Progenitor cell of endocrine pancreas (in vitro differentiated cells): ENCODE measurements at regions not wholly inside any gene's neighbourhood (a gene's known extent, or its start where the extent isn't known, plus 50 kb on each side); places are given as distances from the start of the nearest gene placed in this dataset.

Source experiments
- DNase-seq: peaks from one replicate; pipeline ENCODE4 v3.0.0; 2021; ENCODE audit warnings: low spot score; ENCODE audit not compliant: unreplicated experiment
- H3K27ac Mint-ChIP-seq: 2 replicates; pipeline ENCODE4 v1.8.0; 2021; ENCODE audit warnings: mild to moderate bottlenecking, moderate library complexity, mixed read lengths
- H3K27me3 Mint-ChIP-seq: 2 replicates; pipeline ENCODE4 v1.8.0; 2021; ENCODE audit warnings: mixed read lengths
- H3K36me3 Mint-ChIP-seq: 2 replicates; pipeline ENCODE4 v1.8.0; 2022; ENCODE audit warnings: mixed read lengths; ENCODE audit not compliant: insufficient read depth
- H3K4me1 Mint-ChIP-seq: 2 replicates; pipeline ENCODE4 v1.8.0; 2021; ENCODE audit warnings: low read depth, mixed read lengths
- H3K4me3 Mint-ChIP-seq: 2 replicates; pipeline ENCODE4 v1.8.0; 2021; ENCODE audit warnings: low read depth, mild to moderate bottlenecking, moderate library complexity, mixed read lengths
- H3K9me3 Mint-ChIP-seq: 2 replicates; pipeline ENCODE4 v1.8.0; 2021; ENCODE audit warnings: low read depth, mixed read lengths
- TF ChIP-seq, protein P1 (sequence below): fragments of 200-600 bp; sonication (generic); IDR thresholded peaks from one replicate; pipeline ENCODE4 v1.5.0; 2021; ENCODE audit warnings: antibody characterized with exemption, mild to moderate bottlenecking; ENCODE audit not compliant: unreplicated experiment

DNA sequence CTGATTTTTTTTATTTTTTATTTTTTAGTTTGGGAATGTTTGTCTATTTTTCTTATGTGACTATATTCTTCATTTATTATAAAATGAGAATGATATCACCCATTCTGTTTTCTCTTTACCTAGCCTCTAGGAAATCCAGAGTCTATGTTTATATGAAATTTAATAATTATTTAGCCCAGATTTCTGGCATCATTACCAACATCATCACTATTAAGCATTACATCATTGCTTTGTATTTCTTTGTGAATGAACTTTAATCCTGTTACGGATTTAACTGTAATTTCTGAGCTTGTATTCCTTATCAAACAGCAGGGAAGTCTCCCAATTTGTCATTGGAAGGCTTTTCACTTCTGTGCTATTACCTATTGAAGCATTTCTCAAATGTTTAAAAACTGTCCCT lies 72.7 kb upstream of the NOX3 start:
- TF ChIP-seq, protein P1, sequence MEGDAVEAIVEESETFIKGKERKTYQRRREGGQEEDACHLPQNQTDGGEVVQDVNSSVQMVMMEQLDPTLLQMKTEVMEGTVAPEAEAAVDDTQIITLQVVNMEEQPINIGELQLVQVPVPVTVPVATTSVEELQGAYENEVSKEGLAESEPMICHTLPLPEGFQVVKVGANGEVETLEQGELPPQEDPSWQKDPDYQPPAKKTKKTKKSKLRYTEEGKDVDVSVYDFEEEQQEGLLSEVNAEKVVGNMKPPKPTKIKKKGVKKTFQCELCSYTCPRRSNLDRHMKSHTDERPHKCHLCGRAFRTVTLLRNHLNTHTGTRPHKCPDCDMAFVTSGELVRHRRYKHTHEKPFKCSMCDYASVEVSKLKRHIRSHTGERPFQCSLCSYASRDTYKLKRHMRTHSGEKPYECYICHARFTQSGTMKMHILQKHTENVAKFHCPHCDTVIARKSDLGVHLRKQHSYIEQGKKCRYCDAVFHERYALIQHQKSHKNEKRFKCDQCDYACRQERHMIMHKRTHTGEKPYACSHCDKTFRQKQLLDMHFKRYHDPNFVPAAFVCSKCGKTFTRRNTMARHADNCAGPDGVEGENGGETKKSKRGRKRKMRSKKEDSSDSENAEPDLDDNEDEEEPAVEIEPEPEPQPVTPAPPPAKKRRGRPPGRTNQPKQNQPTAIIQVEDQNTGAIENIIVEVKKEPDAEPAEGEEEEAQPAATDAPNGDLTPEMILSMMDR = no peak
- H3K4me1 Mint-ChIP-seq = no peaks in the 10 kb centered on the region
- no peak for DNase-seq
- H3K9me3 Mint-ChIP-seq = peaks cover 4% of the 10 kb centered on the region
- H3K27me3 Mint-ChIP-seq = no peaks in the 10 kb centered on the region
- no peak overlapping the region for H3K27ac Mint-ChIP-seq
- no peaks in the 10 kb centered on the region for H3K36me3 Mint-ChIP-seq
- H3K4me3 Mint-ChIP-seq = no peak overlapping the region

DNA sequence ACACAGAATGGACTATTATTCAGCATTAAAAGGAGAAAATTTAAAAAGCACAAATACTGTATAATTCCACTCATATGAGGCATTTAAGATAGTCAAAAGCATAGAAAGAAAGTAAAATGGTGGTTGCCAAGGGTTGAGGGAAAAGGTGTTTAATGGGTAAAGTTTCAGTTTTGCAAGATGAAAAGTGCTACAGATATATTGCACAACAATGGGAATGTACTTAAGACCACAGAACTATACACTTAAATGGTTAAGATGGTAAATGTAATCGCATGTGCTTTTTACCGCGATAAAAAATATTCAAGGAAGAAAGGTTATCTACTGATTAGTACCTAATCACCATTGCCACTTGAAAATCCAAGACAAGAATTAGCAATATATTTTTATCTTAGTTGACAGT lies 71.8 kb upstream of the NOX3 start:
- Mint-ChIP-seq H3K27ac (no peak overlapping the region), H3K4me3 (no peak overlapping the region), H3K4me1 (no peaks in the 10 kb centered on the region), H3K9me3 (peaks cover 3% of the 10 kb centered on the region), H3K27me3 (no peaks in the 10 kb centered on the region), H3K36me3 (no peaks in the 10 kb centered on the region)
- DNase-seq = no peak
- TF ChIP-seq, protein P1 = no peak

DNA sequence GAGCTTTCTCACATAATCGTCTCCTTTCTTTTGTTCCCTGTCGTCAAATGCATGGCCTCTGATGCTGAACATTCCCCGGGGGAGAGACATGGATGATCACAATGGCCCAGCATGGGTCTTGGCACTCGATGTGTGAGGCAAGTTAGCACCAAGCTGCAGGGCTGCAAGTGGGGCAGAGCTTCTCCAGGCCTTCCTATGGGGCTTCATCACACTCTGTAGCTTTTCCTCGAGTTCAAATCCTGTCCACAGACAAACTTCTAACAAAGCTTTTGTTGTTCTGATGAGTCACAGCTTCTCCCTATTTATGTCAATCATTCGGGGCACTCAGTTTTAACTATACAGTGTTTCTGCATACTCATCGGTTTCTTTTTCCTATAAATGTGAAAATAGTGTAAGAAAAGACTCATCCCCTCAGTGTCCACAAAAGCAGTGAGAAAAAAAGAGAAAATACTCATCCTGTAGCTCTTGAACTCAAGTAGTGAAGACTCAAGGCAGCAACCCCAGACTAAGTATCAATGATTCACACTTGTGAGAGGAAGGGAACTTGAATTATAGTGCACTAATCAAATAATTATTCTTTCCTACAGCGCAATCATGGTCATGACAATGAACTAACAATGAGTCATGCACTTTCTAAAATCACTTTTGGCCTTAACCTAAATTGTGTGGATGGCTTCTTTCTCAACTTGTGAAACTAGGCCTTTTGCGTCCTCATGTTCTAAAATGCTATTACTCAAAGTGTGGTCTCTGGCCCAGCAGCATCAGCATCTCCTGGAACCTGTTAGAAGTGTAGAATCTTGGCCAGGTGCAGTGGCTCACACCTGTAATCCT lies 68.4 kb upstream of the NOX3 start:
- H3K4me3 Mint-ChIP-seq = no peak overlapping the region
- H3K4me1 Mint-ChIP-seq = peaks cover 10% of the 10 kb centered on the region
- H3K36me3 Mint-ChIP-seq = no peaks in the 10 kb centered on the region
- H3K27ac Mint-ChIP-seq = no peak overlapping the region
- H3K9me3 Mint-ChIP-seq = peaks cover 3% of the 10 kb centered on the region
- TF ChIP-seq, protein P1 = no peak
- H3K27me3 Mint-ChIP-seq = no peaks in the 10 kb centered on the region
- no peak for DNase-seq

DNA sequence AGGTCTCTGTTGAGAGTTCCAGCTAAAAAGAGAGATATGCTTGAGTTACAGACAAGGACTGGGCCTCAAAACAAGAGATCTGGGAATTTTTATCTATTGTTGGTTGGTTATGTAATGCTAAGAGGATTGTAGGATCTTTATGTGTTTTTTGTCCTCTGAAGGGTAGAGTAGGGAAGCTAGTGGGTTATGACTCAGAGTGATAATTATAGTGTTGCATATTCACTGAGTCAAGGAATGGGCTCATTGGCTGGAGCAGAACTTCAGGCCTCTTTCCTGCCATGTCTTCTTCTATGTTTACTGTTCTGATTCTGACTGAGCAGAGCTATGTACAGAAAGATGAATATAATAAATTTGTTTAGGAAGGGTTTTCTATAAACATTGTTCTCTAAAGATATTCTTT lies 66.1 kb upstream of the NOX3 start:
- peaks cover 3% of the 10 kb centered on the region for H3K9me3 Mint-ChIP-seq
- TF ChIP-seq, protein P1 = no peak
- DNase-seq = no peak
- H3K4me3 Mint-ChIP-seq = no peak overlapping the region
- H3K4me1 Mint-ChIP-seq = peaks cover 10% of the 10 kb centered on the region
- H3K27me3 Mint-ChIP-seq = no peaks in the 10 kb centered on the region
- no peaks in the 10 kb centered on the region for H3K36me3 Mint-ChIP-seq
- no peak overlapping the region for H3K27ac Mint-ChIP-seq

DNA sequence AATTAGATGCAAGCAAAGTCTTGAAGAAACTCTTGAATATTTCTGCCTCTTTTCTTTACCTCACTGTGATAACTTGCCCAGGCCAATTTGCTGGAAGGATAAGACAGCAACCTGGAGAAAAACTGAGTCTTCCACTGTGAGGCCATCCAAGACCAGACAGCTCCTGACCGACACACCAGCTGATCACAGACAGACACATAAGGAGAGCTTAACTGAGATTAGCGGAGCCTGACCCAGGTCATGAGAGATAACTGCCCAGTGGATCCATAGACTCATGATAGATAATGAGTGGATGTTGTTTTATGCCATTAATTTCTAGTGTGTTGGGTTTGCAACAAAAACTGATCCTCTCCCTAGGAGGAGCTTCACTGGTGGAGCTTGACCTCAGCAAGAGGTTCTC lies 64.4 kb upstream of the NOX3 start:
- Mint-ChIP-seq H3K9me3 (peaks cover 3% of the 10 kb centered on the region), H3K36me3 (no peaks in the 10 kb centered on the region), H3K27ac (no peak overlapping the region), H3K4me1 (peaks cover 10% of the 10 kb centered on the region), H3K27me3 (no peaks in the 10 kb centered on the region), H3K4me3 (no peak overlapping the region)
- TF ChIP-seq, protein P1 = no peak
- DNase-seq = no peak
